ENCODE measurements at regions not wholly inside any gene's neighbourhood (a gene's known extent, or its start where the extent isn't known, plus 50 kb on each side); places are given as distances from the start of the nearest gene placed in this dataset.

DNA sequence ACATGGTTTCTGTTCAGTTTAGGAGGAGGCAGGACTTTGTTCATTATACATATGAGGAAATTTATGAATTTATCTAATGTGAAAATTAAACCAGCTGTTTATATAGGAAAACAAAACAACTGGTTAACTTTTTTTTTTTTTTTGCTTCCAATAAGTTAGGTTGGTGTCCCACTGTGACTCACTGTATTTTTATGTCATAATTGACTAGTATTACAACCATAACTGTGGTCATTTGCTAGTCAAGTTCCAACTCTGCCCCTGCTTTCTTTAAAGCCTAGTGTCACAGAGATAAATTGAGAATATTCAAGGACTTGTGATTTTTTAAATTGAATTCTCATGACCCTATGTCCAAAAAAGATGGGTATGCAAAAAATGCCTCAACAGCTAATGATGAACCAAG is 227.7 kb downstream of the BCAT1 start:
- H3K4me3 ChIP-seq (replicated peaks; ENCODE audit: insufficient read depth, low read length), result no peak overlapping the region
- H3K27me3 ChIP-seq (ENCODE audit: insufficient read depth, poor library complexity, severe bottlenecking), result no peaks in the 10 kb centered on the region
- no peak overlapping the region for H3K27ac ChIP-seq (replicated peaks)
- TF ChIP-seq SPI1 (IDR thresholded peaks at IDR 0.05; ENCODE audit: borderline replicate concordance, low read depth) (no peak), GABPA (IDR thresholded peaks at IDR 0.05; ENCODE audit: low read depth) (no peak)
- TF ChIP-seq, protein P1, sequence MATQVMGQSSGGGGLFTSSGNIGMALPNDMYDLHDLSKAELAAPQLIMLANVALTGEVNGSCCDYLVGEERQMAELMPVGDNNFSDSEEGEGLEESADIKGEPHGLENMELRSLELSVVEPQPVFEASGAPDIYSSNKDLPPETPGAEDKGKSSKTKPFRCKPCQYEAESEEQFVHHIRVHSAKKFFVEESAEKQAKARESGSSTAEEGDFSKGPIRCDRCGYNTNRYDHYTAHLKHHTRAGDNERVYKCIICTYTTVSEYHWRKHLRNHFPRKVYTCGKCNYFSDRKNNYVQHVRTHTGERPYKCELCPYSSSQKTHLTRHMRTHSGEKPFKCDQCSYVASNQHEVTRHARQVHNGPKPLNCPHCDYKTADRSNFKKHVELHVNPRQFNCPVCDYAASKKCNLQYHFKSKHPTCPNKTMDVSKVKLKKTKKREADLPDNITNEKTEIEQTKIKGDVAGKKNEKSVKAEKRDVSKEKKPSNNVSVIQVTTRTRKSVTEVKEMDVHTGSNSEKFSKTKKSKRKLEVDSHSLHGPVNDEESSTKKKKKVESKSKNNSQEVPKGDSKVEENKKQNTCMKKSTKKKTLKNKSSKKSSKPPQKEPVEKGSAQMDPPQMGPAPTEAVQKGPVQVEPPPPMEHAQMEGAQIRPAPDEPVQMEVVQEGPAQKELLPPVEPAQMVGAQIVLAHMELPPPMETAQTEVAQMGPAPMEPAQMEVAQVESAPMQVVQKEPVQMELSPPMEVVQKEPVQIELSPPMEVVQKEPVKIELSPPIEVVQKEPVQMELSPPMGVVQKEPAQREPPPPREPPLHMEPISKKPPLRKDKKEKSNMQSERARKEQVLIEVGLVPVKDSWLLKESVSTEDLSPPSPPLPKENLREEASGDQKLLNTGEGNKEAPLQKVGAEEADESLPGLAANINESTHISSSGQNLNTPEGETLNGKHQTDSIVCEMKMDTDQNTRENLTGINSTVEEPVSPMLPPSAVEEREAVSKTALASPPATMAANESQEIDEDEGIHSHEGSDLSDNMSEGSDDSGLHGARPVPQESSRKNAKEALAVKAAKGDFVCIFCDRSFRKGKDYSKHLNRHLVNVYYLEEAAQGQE (IDR thresholded peaks at IDR 0.05; ENCODE audit: insufficient replicate concordance, low read depth), result no peak
- TF ChIP-seq, protein P2, sequence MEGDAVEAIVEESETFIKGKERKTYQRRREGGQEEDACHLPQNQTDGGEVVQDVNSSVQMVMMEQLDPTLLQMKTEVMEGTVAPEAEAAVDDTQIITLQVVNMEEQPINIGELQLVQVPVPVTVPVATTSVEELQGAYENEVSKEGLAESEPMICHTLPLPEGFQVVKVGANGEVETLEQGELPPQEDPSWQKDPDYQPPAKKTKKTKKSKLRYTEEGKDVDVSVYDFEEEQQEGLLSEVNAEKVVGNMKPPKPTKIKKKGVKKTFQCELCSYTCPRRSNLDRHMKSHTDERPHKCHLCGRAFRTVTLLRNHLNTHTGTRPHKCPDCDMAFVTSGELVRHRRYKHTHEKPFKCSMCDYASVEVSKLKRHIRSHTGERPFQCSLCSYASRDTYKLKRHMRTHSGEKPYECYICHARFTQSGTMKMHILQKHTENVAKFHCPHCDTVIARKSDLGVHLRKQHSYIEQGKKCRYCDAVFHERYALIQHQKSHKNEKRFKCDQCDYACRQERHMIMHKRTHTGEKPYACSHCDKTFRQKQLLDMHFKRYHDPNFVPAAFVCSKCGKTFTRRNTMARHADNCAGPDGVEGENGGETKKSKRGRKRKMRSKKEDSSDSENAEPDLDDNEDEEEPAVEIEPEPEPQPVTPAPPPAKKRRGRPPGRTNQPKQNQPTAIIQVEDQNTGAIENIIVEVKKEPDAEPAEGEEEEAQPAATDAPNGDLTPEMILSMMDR (IDR thresholded peaks at IDR 0.05; ENCODE audit: insufficient read depth, low read length), result no peak
- no peak for DNase-seq (ENCODE audit: low read depth in 1 of 2, low spot score in 1 of 2)

DNA sequence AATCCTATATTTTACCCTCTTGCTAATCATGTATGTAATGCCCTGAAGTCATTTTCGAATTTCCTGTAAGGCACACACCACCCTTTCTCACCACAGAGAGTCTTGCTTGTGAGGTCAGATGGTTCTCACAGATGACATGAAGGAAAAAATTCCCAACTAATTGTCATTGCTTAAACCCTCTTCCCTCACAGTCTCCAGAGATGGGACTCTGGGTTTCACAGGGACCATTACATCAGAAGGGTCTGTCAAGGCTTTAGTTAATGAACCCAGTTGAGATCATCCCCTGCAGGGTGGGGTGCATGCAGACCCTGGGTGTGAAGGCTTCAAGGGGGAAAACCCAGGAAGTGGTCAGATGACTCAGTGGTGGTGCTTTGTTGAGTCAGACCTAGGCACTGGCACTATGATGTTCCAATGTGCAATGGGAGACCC is 229.6 kb downstream of the BCAT1 start:
- Histone ChIP-seq H3K27ac (replicated peaks) (no peak overlapping the region), H3K4me3 (replicated peaks; ENCODE audit: insufficient read depth, low read length) (no peak overlapping the region), H3K27me3 (ENCODE audit: insufficient read depth, poor library complexity, severe bottlenecking) (no peaks in the 10 kb centered on the region)
- TF ChIP-seq SPI1 (IDR thresholded peaks at IDR 0.05; ENCODE audit: borderline replicate concordance, low read depth), result no peak
- no peak for TF ChIP-seq GABPA (IDR thresholded peaks at IDR 0.05; ENCODE audit: low read depth)
- TF ChIP-seq, protein P1 (IDR thresholded peaks at IDR 0.05; ENCODE audit: insufficient replicate concordance, low read depth), result no peak
- TF ChIP-seq, protein P2 (IDR thresholded peaks at IDR 0.05; ENCODE audit: insufficient read depth, low read length), result no peak
- DNase-seq (ENCODE audit: low read depth in 1 of 2, low spot score in 1 of 2), result no peak

DNA sequence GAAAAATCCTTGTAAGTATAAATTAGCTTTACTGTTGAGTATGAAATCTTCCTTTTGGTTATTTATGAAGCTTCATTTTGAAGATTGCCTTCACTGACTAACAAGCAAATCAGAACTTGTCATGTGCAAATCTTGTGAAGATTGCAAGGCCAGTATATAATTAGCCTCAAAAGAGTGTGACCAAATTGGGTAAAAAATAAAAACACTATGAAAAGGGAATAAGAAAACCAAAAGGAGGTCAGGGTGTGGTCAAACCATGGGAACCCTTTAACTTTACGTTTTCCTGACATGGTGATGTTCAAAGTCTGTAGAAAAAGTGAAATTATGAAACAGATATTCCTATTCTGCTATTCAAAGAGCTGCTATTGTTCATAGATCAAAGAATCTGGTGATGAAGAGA is 230.3 kb downstream of the BCAT1 start:
- H3K4me3 ChIP-seq (replicated peaks; ENCODE audit: insufficient read depth, low read length), result no peak overlapping the region
- no peak for TF ChIP-seq POLR2AphosphoS5 (IDR thresholded peaks at IDR 0.05; ENCODE audit: low read depth)
- TF ChIP-seq, protein P2 (IDR thresholded peaks at IDR 0.05; ENCODE audit: insufficient read depth, low read length), result no peak
- TF ChIP-seq, protein P1 (IDR thresholded peaks at IDR 0.05; ENCODE audit: insufficient replicate concordance, low read depth), result no peak
- TF ChIP-seq GABPA (IDR thresholded peaks at IDR 0.05; ENCODE audit: low read depth), result no peak
- DNase-seq (ENCODE audit: low read depth in 1 of 2, low spot score in 1 of 2), result no peak
- H3K27me3 ChIP-seq (ENCODE audit: insufficient read depth, poor library complexity, severe bottlenecking), result no peaks in the 10 kb centered on the region
- H3K27ac ChIP-seq (replicated peaks), result no peak overlapping the region
